Keratinocyte (primary cell): ENCODE measurements at regions not wholly inside any gene's neighbourhood (a gene's known extent, or its start where the extent isn't known, plus 50 kb on each side); places are given as distances from the start of the nearest gene placed in this dataset.

Source experiments
- EZH2 ChIP-seq: IDR thresholded peaks from one replicate; pipeline ENCODE4 v1.6.1; 2012; ENCODE audit warnings: inconsistent platforms, mild to moderate bottlenecking, low read length, moderate library complexity
- TF ChIP-seq, protein P1 (sequence below), 3 experiments: IDR thresholded peaks in 1 of 3; conservative IDR thresholded peaks in 1 of 3; optimal IDR thresholded peaks in 1 of 3; 2 replicates in 2 of 3; 3 replicates in 1 of 3; pipeline versions ENCODE3 to v1.5.1; 2011; ENCODE audit warnings: low read length in 3 of 3, mild to moderate bottlenecking in 3 of 3, moderate library complexity in 2 of 3, control low read depth in 1 of 3, inconsistent platforms in 1 of 3; ENCODE audit not compliant: insufficient read depth in 2 of 3; ENCODE audit errors: extremely low read depth in 1 of 3

DNA sequence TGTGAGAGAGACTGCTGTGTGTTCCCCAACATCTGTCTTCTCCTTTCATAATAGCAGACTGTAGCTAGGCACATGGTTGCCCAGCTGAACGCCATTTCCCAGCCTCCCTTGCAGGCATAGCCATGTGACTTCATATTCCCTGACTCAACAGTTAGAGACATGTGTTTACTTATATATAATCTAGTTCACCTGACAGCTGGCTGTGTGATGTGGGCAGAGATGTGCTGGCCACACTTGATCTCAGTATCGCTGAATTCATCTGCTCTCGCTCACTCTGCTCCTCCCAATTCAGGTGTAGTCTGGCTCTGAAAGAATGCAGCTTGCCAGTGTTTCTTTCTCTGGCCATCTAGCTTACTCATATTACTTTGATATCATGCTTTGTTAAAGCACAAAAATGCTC lies 52.3 kb upstream of the SEC11C start:
- TF ChIP-seq, protein P1, sequence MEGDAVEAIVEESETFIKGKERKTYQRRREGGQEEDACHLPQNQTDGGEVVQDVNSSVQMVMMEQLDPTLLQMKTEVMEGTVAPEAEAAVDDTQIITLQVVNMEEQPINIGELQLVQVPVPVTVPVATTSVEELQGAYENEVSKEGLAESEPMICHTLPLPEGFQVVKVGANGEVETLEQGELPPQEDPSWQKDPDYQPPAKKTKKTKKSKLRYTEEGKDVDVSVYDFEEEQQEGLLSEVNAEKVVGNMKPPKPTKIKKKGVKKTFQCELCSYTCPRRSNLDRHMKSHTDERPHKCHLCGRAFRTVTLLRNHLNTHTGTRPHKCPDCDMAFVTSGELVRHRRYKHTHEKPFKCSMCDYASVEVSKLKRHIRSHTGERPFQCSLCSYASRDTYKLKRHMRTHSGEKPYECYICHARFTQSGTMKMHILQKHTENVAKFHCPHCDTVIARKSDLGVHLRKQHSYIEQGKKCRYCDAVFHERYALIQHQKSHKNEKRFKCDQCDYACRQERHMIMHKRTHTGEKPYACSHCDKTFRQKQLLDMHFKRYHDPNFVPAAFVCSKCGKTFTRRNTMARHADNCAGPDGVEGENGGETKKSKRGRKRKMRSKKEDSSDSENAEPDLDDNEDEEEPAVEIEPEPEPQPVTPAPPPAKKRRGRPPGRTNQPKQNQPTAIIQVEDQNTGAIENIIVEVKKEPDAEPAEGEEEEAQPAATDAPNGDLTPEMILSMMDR (optimal IDR thresholded peaks at IDR 0.05 in 1 of 3, IDR thresholded peaks at IDR 0.05 in 1 of 3, conservative IDR thresholded peaks at IDR 0.05 in 1 of 3; ENCODE audit: extremely low read depth in 1 of 3, insufficient read depth in 2 of 3, low read length in 3 of 3): no peak
- no peak for TF ChIP-seq EZH2
